Heart left ventricle (tissue), 13 donors: ENCODE measurements at regions not wholly inside any gene's neighbourhood (a gene's known extent, or its start where the extent isn't known, plus 50 kb on each side); places are given as distances from the start of the nearest gene placed in this dataset.

Source experiments
- POLR2A ChIP-seq, 2 donors: fragments of 450-650 bp; IDR thresholded peaks; one replicate each; pipeline ENCODE4 v1.6.1; 2017; ENCODE audit warnings: antibody characterized with exemption in 2 of 2, mild to moderate bottlenecking in 2 of 2, moderate library complexity in 2 of 2
- TF ChIP-seq, protein P1 (sequence below), 12 donors: fragments of 200-600 bp; sonication (generic) in 4 of 12; IDR thresholded peaks; one replicate each; pipeline versions ENCODE4 v1.5.0 to v1.8.0; 2018 to 2022; ENCODE audit warnings: antibody characterized with exemption in 12 of 12, mild to moderate bottlenecking in 5 of 12
- donor health status: ischemic (EF 13 %, LVEDD 7.1; RV severe dilation, severe dysfunction).
- donor health status: DM: no; HTN: yes; CAD: no.
- donor health status: DM: no; HTN: no; CAD: no.
- donor health status: ischemic (EF 25% LVEDD 6.9; RV normal size, moderate dysfunction).
- donor health status: ischemic (EF 25% LVEDD 5.7; RV mildly dilated, moderate dysfunction).
- donor health status: ischemic (EF 35%, LVEDD 5.7; RV mildly dilated, moderate dysfunction).
- donor health status: nonischemic (EF 11% LVEDD 7.7; RV severe dilation, severe dysfunction).
- donor health status: DM: yes; HTN: yes; CAD: no.
- donor health status: PGD.
- donor health status: ischemic (EF 29% LVEDD 5.4; RV normal size, mild dysfunction).
- donor health status: nonischemic (EF 23%, LVEDD 6.1; RV moderate dilation, normal function).

GRCh38 chr4:126168484-126168883 is 853.7 kb downstream of the FAT4 start:
- TF ChIP-seq POLR2A (IDR thresholded peaks at IDR 0.05): no peak
- TF ChIP-seq, protein P1, sequence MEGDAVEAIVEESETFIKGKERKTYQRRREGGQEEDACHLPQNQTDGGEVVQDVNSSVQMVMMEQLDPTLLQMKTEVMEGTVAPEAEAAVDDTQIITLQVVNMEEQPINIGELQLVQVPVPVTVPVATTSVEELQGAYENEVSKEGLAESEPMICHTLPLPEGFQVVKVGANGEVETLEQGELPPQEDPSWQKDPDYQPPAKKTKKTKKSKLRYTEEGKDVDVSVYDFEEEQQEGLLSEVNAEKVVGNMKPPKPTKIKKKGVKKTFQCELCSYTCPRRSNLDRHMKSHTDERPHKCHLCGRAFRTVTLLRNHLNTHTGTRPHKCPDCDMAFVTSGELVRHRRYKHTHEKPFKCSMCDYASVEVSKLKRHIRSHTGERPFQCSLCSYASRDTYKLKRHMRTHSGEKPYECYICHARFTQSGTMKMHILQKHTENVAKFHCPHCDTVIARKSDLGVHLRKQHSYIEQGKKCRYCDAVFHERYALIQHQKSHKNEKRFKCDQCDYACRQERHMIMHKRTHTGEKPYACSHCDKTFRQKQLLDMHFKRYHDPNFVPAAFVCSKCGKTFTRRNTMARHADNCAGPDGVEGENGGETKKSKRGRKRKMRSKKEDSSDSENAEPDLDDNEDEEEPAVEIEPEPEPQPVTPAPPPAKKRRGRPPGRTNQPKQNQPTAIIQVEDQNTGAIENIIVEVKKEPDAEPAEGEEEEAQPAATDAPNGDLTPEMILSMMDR (IDR thresholded peaks at IDR 0.05): no peak
